K562 (cell line): ENCODE measurements at regions not wholly inside any gene's neighbourhood (a gene's known extent, or its start where the extent isn't known, plus 50 kb on each side); places are given as distances from the start of the nearest gene placed in this dataset.

ENCODE experiments used
- GTF2F1 ChIP-seq: IDR thresholded peaks from 2 replicates; pipeline ENCODE4 v1.6.1; 2011; ENCODE audit warnings: low read depth, low read length, improper control_type of control experiment
- POLR2A ChIP-seq: fragments of 450-650 bp; conservative IDR thresholded peaks from 2 replicates; pipeline ENCODE4 v1.6.1; 2016
- ZBTB17 ChIP-seq: fragments of 450-650 bp; formaldehyde crosslinking; IDR thresholded peaks from 2 replicates; pipeline ENCODE4 v1.4.0; 2020; ENCODE audit warnings: mild to moderate bottlenecking

DNA sequence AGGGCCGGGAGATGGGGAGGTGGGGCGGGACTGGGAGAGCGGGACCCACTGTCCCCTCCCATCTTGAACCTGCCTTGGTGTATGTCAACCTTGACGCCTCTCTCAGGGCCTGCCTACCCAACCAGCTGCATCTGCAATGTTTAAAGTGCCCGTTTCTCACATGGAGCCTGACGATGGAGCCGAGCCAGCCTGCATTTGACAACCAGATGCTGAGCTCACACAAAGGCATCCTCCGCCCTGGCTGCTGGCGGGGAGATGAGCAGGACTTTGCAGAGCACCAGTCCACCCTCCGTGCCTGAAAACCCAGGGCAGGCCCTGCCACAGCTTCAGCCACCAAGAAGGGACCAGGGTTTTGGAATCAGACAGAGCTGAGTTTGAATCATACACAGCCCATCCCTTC lies 141.1 kb upstream of the SMIM23 start:
- TF ChIP-seq POLR2A (no peak), GTF2F1 (no peak), ZBTB17 (CRISPR knock-in tag) (no peak)
